GM10248 (cell line): ENCODE measurements at regions not wholly inside any gene's neighbourhood (a gene's known extent, or its start where the extent isn't known, plus 50 kb on each side); places are given as distances from the start of the nearest gene placed in this dataset.
"Not testable (repeated sequence)": the region's sequence is repeated elsewhere in the genome, so short reads cannot be mapped to it uniquely, and the experiment has no call there.

Experiments
- CTCF ChIA-PET: fragments of 300-600 bp; sonication (Branson Sonifier 250); formaldehyde crosslinking; extraction: SDS; loops from one replicate; lab custom pipeline; 2021; ENCODE audit warnings: antibody characterized with exemption; lab: Yijun Ruan, JAX
- POLR2A ChIA-PET: fragments of 350-650 bp; sonication (Branson Sonifier 250); formaldehyde crosslinking; extraction: SDS; loops from one replicate; lab custom pipeline; 2020; ENCODE audit warnings: antibody characterized with exemption; lab: Yijun Ruan, JAX
- DNase-seq: peaks from one replicate; pipeline ENCODE4 v3.0.0; 2012; ENCODE audit errors: extremely low spot score
- TF ChIP-seq, protein P1 (sequence below): IDR thresholded peaks from 2 replicates; pipeline ENCODE4 v1.5.1; 2012; ENCODE audit warnings: mild to moderate bottlenecking, low read depth; ENCODE audit errors: extremely low read depth, missing control alignments, control extremely low read depth

DNA sequence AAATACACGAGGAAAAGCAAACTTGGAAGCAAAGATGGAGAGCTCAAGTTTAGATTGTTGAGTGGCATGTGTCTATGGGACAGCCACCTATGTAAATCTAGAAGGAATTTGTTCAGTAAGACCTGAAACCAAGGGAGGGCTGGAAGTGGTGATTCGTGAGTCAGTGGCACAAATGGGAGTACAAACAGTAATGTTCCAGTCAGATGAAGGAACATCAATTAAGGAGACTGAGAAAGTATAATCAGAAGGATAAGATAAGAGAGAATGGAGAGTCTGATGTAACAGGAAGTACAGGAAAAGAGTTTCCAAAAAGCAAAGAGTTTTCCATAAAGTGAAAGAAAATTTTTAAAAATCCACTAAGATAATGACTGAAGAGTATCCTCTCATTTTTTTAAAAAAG lies 544.2 kb downstream of the KIF20B start:
- POLR2A ChIA-PET: no interaction called here
- TF ChIP-seq, protein P1, sequence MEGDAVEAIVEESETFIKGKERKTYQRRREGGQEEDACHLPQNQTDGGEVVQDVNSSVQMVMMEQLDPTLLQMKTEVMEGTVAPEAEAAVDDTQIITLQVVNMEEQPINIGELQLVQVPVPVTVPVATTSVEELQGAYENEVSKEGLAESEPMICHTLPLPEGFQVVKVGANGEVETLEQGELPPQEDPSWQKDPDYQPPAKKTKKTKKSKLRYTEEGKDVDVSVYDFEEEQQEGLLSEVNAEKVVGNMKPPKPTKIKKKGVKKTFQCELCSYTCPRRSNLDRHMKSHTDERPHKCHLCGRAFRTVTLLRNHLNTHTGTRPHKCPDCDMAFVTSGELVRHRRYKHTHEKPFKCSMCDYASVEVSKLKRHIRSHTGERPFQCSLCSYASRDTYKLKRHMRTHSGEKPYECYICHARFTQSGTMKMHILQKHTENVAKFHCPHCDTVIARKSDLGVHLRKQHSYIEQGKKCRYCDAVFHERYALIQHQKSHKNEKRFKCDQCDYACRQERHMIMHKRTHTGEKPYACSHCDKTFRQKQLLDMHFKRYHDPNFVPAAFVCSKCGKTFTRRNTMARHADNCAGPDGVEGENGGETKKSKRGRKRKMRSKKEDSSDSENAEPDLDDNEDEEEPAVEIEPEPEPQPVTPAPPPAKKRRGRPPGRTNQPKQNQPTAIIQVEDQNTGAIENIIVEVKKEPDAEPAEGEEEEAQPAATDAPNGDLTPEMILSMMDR: no peak
- no peak for DNase-seq
- CTCF ChIA-PET: no interaction called here

DNA sequence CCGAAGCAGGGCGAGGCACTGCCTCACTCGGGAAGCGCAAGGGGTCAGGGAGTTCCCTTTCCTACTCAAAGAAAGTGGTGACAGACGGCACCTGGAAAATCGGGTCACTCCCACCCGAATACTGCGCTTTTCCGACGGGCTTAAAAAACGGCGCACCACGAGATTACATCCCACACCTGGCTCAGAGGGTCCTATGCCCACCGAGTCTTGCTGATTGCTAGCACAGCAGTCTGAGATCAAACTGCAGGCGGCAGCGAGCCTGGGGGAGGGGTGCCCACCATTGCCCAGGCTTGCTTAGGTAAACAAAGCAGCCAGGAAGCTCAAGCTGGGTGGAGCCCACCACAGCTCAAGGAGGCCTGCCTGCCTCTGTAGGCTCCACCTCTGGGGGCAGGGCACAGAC lies 549.4 kb downstream of the KIF20B start:
- DNase-seq, POLR2A ChIA-PET, CTCF ChIA-PET: not testable (repeated sequence)

DNA sequence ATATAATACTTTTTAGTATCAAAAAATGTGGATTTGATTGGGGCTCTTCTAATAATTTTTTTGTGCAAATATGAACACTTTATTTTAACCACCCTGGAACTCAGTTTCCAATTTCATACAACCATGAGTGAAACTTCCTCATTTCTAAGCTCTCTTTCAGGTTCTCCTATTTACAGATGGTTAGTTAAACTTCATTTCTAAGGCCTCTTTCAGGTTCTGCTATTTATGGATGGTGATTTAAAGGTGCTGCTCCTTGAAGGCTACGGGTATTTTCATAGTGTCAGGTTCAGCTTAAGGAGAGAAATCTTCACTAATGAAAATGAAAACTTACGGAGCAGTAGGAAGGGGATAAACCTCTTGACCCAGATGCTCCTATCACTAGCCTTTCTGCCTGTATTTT lies 568.3 kb downstream of the KIF20B start:
- ChIA-PET POLR2A (no interaction called here), CTCF (no interaction called here)
- no peak for DNase-seq
- TF ChIP-seq, protein P1: no peak

DNA sequence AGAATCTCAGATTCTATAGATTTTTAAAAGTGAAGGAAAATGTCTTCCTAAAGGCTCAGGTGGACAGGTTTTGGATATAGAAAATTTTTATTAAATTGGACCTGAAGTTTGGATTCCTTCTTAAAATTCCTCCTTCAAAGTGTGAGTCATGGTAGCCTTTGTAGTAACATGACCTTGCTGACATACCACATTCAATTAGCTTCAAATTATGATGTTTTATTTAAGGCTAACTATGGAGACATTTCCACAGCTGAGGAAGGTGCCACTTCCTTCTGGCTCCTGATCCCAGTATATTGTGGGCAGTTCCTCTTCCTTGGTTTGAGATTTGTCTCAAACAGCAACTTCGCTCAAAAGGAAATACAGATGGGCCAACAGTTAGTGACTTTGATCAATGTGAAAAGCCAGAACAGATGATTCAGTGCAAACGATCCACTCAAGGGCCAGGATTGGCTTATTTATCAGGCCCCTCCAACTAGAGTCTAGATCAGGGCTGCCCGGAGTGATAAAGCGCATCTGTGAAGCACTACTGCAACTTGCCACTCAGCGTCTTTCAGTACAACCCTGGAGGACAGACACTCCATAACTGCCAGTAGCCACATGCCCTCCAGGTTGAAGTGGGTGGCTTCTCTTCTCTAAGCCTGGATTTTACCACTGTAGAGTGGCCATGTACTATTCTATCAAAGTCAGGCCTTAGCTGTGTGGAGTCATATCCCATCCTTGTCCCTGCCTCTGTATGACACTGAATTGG lies 573.5 kb downstream of the KIF20B start:
- TF ChIP-seq, protein P1: no peak
- DNase-seq: no peak
- ChIA-PET POLR2A (no interaction called here), CTCF (no interaction called here)

DNA sequence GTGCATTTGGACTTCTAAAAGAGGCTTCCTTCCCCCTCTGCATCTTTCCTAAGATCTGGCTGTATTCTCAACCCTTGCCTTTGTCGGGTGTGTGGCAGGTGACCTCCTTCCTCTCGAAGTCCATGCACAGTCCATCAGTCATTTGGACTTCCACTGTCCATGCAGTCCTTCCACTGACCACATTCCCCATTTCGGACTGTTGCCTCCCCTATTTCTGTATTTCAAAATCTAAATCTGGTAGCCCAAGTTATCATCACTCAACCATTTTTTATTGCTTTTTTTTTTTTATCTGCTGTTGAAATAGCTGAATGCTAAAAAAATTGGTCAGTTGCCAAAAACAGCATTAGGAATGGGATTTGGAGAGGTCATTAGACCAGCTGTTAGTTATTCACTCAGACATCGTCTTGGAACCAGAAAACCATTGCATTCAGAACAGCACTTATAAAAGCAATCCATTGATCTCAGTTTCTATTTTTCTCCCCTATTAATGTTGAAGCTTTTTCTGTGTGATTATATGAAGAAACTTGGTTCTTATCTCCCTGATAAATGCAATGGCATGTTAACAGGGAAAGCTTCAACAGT lies 575.6 kb downstream of the KIF20B start:
- CTCF ChIA-PET: no interaction called here
- POLR2A ChIA-PET: no interaction called here
- TF ChIP-seq, protein P1: no peak
- no peak for DNase-seq

DNA sequence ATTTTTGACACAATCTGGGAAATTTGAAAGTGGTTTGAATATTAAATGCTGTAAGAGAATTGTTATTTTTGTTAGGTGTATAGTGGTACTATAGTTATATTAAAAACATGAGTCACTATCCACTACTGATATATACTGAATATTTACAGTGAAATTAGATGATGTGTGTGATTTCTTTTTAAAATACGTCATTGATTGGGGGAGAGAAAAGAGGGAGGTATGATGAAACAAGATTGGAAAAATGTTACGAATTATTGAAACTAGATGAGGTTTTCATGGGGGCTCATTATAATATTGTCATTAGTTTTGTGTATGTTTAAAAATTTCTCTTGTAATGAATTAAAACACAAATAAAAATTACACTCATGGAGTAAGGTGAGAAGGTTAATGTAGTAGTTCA lies 571.4 kb downstream of the HTR7 start:
- TF ChIP-seq, protein P1: no peak
- ChIA-PET CTCF (no interaction called here), POLR2A (no interaction called here)
- no peak for DNase-seq

DNA sequence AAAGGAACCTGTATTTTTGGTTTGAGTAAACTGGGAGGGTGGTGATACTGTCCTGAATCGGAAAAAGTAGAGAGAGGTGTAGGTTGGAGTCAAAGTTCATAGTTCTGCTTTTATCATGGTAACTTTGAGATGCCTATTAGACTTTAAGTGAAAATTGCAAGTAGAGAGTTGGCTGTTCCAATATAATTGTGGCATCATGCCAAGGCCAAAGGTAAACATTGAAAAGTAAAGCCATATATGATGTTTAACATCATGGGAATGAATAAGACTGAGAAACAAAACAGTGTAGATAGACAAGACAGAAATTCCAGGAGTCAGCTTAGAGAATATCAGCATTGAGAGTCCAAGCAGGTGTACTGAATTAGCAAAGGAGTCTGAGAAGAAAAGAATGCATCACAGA lies 570.9 kb downstream of the HTR7 start:
- no peak for DNase-seq
- ChIA-PET POLR2A (no interaction called here), CTCF (no interaction called here)
- TF ChIP-seq, protein P1: no peak
